ENCODE measurements at regions not wholly inside any gene's neighbourhood (a gene's known extent, or its start where the extent isn't known, plus 50 kb on each side); places are given as distances from the start of the nearest gene placed in this dataset.

DNA sequence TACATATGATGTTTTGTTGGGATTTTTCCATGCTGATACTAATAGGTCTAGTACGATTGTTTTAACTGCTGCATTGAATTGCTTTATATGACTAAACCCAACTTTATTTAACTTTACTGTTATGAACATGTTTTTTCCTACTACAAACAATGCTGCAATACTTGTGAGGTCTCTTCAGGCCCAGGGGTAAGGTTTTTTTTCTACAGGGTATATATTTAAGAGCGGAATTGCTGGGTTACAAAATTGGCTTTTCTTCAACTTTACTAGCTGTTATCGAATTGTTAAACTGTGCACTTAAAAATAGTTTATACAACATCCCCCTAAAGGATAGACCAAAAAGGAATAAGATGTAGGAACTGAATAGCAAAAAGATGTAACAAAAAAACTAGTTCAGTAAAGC lies 78.5 kb upstream of the TMEM178A start:
- no peak for TF ChIP-seq EP300 (IDR thresholded peaks at IDR 0.05)
- no peak for TF ChIP-seq CTCF (IDR thresholded peaks at IDR 0.05)
- TF ChIP-seq POLR2A (IDR thresholded peaks at IDR 0.05), result no peak
